SKM-1 (cell line): ENCODE measurements at regions not wholly inside any gene's neighbourhood (a gene's known extent, or its start where the extent isn't known, plus 50 kb on each side); places are given as distances from the start of the nearest gene placed in this dataset.
"Not testable (repeated sequence)": the region's sequence is repeated elsewhere in the genome, so short reads cannot be mapped to it uniquely, and the experiment has no call there.

Source experiments
- DNase-seq: peaks from one replicate; lab custom pipeline; 2025; ENCODE audit not compliant: unreplicated experiment; lab: John Stamatoyannopoulos, UW

GRCh38 chr10:31123946-31124345 lies 92.3 kb upstream of the ZNF438 start:
- DNase-seq: no peak

- no peak for DNase-seq
These were observed 93.2 kb upstream of the ZNF438 start for GRCh38 chr10:31124852-31125251.

- DNase-seq: no peak
These were observed 94.1 kb upstream of the ZNF438 start for GRCh38 chr10:31125789-31126188.

GRCh38 chr10:31126593-31126992 lies 94.9 kb upstream of the ZNF438 start:
- no peak for DNase-seq

GRCh38 chr10:31128536-31128935 lies 96.9 kb upstream of the ZNF438 start:
- DNase-seq: no peak

- no peak for DNase-seq
These were observed 97.6 kb upstream of the ZNF438 start for GRCh38 chr10:31129271-31129670.

GRCh38 chr10:31129880-31130405 lies 98.3 kb upstream of the ZNF438 start:
- no peak for DNase-seq

- DNase-seq: no peak
These were observed 98.7 kb upstream of the ZNF438 start for GRCh38 chr10:31130406-31130805.

- no peak for DNase-seq
These were observed 99.6 kb upstream of the ZNF438 start for GRCh38 chr10:31131251-31131650.

GRCh38 chr10:31132681-31133244 lies 101.1 kb upstream of the ZNF438 start:
- no peak for DNase-seq

GRCh38 chr10:31133251-31133791 lies 101.7 kb upstream of the ZNF438 start:
- no peak for DNase-seq

- no peak for DNase-seq
These were observed 102.2 kb upstream of the ZNF438 start for GRCh38 chr10:31133792-31134310.

- no peak for DNase-seq
These were observed 102.8 kb upstream of the ZNF438 start for GRCh38 chr10:31134311-31134952.

GRCh38 chr10:31135171-31135570 lies 103.5 kb upstream of the ZNF438 start:
- no peak for DNase-seq

- DNase-seq: not testable (repeated sequence)
These were observed 104.1 kb upstream of the ZNF438 start for GRCh38 chr10:31135791-31136190.

GRCh38 chr10:31136386-31136785 lies 104.7 kb upstream of the ZNF438 start:
- DNase-seq: no peak

GRCh38 chr10:31136930-31137885 lies 105.5 kb upstream of the ZNF438 start:
- DNase-seq: no peak

- no peak for DNase-seq
These were observed 106.4 kb upstream of the ZNF438 start for GRCh38 chr10:31138026-31138553.

GRCh38 chr10:31139497-31139896 lies 107.8 kb upstream of the ZNF438 start:
- no peak for DNase-seq

- DNase-seq: no peak
These were observed 109.1 kb upstream of the ZNF438 start for GRCh38 chr10:31140716-31141115.

- DNase-seq: no peak
These were observed 110.4 kb upstream of the ZNF438 start for GRCh38 chr10:31142026-31142425.
